HepG2 (cell line): ENCODE measurements at regions not wholly inside any gene's neighbourhood (a gene's known extent, or its start where the extent isn't known, plus 50 kb on each side); places are given as distances from the start of the nearest gene placed in this dataset.

Experiments
- ATAC-seq: fragments of 200-7000 bp; cut with Tn5 transposase; 3 replicates; pipeline ENCODE4 v1.9.1; 2020; ENCODE audit warnings: mild to moderate bottlenecking, moderate library complexity
- BruUV-seq: library from RNA; stranded (reverse); fragments of 400-500 nt; replicated peaks from 2 replicates; lab custom pipeline; 2021; lab: Mats Ljungman, UMichigan
- CTCF ChIA-PET: fragments of 300-600 bp; formaldehyde crosslinking; extraction: SDS; loops from one replicate; lab custom pipeline; 2021; ENCODE audit warnings: low total read pairs, inconsistent platforms, low intra/inter-chr PET ratio; lab: Yijun Ruan, JAX
- POLR2A ChIA-PET: fragments of 350-600 bp; sonication (Branson Sonifier 250); formaldehyde crosslinking; loops from one replicate; lab custom pipeline; 2020; ENCODE audit warnings: antibody characterized with exemption, inconsistent platforms; lab: Yijun Ruan, JAX
- DNase-seq: peaks from one replicate; pipeline ENCODE4 v3.0.0-alpha.2; 2015; ENCODE audit warnings: low spot score
- FAIRE-seq: peaks from 3 replicates; lab custom pipeline; 2011; peaks lifted over from hg19 to GRCh38; lab: Jason Lieb, UNC
- H2AFZ ChIP-seq: one replicate; pipeline ENCODE4 v1.6.1; 2011; ENCODE audit warnings: low read length, inconsistent platforms
- H3K27ac ChIP-seq: fragments of 300-600 bp; 3 replicates; pipeline ENCODE4 v1.8.0; 2011; ENCODE audit warnings: mixed run types, mild to moderate bottlenecking, mixed read lengths, low read length, inconsistent platforms; ENCODE audit not compliant: insufficient read depth; ENCODE audit errors: extremely low read length
- H3K27me3 ChIP-seq, 2 experiments: fragments of 200-600 bp in 1 of 2; 2 replicates in 1 of 2; 3 replicates in 1 of 2; pipeline versions ENCODE4 v1.6.0 to v1.8.0; 2011; ENCODE audit warnings: low read length in 2 of 2, mild to moderate bottlenecking in 2 of 2, moderate library complexity in 2 of 2, inconsistent platforms in 1 of 2; ENCODE audit not compliant: insufficient read depth in 2 of 2, control insufficient read depth in 1 of 2
- H3K36me3 ChIP-seq, 2 experiments: fragments of 200-600 bp in 1 of 2; replicated peaks in 1 of 2; 2 replicates in 1 of 2; 3 replicates in 1 of 2; pipeline versions ENCODE4 v1.5.1 to v1.8.0; 2011; ENCODE audit warnings: low read length in 2 of 2, inconsistent platforms in 1 of 2; ENCODE audit not compliant: insufficient read depth in 2 of 2, control insufficient read depth in 1 of 2
- H3K4me1 ChIP-seq: 2 replicates; pipeline ENCODE4 v1.5.1; 2012; ENCODE audit warnings: low read length, inconsistent platforms; ENCODE audit not compliant: insufficient read depth
- H3K4me2 ChIP-seq: 2 replicates; pipeline ENCODE4 v1.6.0; 2011; ENCODE audit warnings: low read depth, low read length, inconsistent platforms
- H3K4me3 ChIP-seq, 3 experiments: fragments of 200-600 bp in 1 of 3; sonication (generic), shearing (Covaris generic) in 1 of 3; replicated peaks in 1 of 3; 2 replicates each; pipeline ENCODE4 v1.5.1; 2011 to 2016; ENCODE audit warnings: low read length in 3 of 3, inconsistent platforms in 2 of 3, low read depth in 2 of 3, mild to moderate bottlenecking in 2 of 3, control low read depth in 1 of 3, mixed read lengths in 1 of 3; ENCODE audit not compliant: insufficient read depth in 1 of 3
- H3K79me2 ChIP-seq: one replicate; pipeline ENCODE4 v1.6.1; 2011; ENCODE audit warnings: low read length, inconsistent platforms; ENCODE audit not compliant: insufficient read depth
- H3K9ac ChIP-seq: 2 replicates; pipeline ENCODE4 v1.6.0; 2011; ENCODE audit warnings: mild to moderate bottlenecking, low read depth, low read length, inconsistent platforms; ENCODE audit not compliant: insufficient read depth
- H3K9me3 ChIP-seq: 2 replicates; pipeline ENCODE4 v1.5.1; 2012; ENCODE audit warnings: mild to moderate bottlenecking, low read length
- H4K20me1 ChIP-seq: 2 replicates; pipeline ENCODE4 v1.6.0; 2011; ENCODE audit warnings: inconsistent platforms, mild to moderate bottlenecking, low read length, moderate library complexity; ENCODE audit not compliant: insufficient read depth
- ELF3 ChIP-seq: IDR thresholded peaks from 2 replicates; pipeline ENCODE4 v1.6.1; 2016; ENCODE audit warnings: missing genetic modification reagents, missing compliant biosample characterization
- EP300 ChIP-seq, 3 experiments: sonication (generic) in 1 of 3; formaldehyde crosslinking in 1 of 3; IDR thresholded peaks; 2 replicates each; pipeline versions ENCODE4 v1.5.1 to v1.6.1; 2011 to 2020; ENCODE audit warnings: low read depth in 2 of 3, low read length in 2 of 3, borderline replicate concordance in 1 of 3, improper control_type of control experiment in 1 of 3, mild to moderate bottlenecking in 1 of 3, missing genetic modification reagents in 1 of 3, moderate library complexity in 1 of 3
- FOSL2 ChIP-seq: sonication (generic); formaldehyde crosslinking; IDR thresholded peaks from 2 replicates; pipeline ENCODE4 v1.4.0; 2020; ENCODE audit warnings: missing genetic modification reagents
- FOXA1 ChIP-seq, 2 experiments: fragments of 450-650 bp in 1 of 2; sonication (generic) in 1 of 2; formaldehyde crosslinking in 1 of 2; IDR thresholded peaks; 2 replicates each; pipeline versions ENCODE4 v1.4.0 to v1.6.1; 2016 to 2020; ENCODE audit warnings: missing genetic modification reagents in 1 of 2
- FOXA3 ChIP-seq: IDR thresholded peaks from 2 replicates; pipeline ENCODE4 v1.6.1; 2016; ENCODE audit warnings: missing genetic modification reagents, missing compliant biosample characterization
- HOXD1 ChIP-seq: sonication (generic); formaldehyde crosslinking; IDR thresholded peaks from 2 replicates; pipeline ENCODE4 v1.5.0; 2020; ENCODE audit warnings: missing genetic modification reagents
- MAFF ChIP-seq: IDR thresholded peaks from 2 replicates; pipeline ENCODE4 v1.6.1; 2011; ENCODE audit warnings: low read depth, low read length, improper control_type of control experiment
- MAFK ChIP-seq, 2 experiments: IDR thresholded peaks in 1 of 2; conservative IDR thresholded peaks in 1 of 2; 2 replicates each; pipeline ENCODE4 v1.6.1; 2011; ENCODE audit warnings: improper control_type of control experiment in 2 of 2, low read length in 2 of 2
- NCOA2 ChIP-seq: sonication (generic); formaldehyde crosslinking; IDR thresholded peaks from 2 replicates; pipeline ENCODE4 v1.8.0; 2022; ENCODE audit warnings: inconsistent platforms
- NFE2 ChIP-seq: sonication (generic); formaldehyde crosslinking; IDR thresholded peaks from 2 replicates; pipeline ENCODE4 v1.4.0; 2020; ENCODE audit warnings: missing genetic modification reagents
- NFE2L1 ChIP-seq: sonication (generic); formaldehyde crosslinking; IDR thresholded peaks from 2 replicates; pipeline ENCODE4 v1.4.0; 2020; ENCODE audit warnings: missing genetic modification reagents, mild to moderate bottlenecking, borderline replicate concordance
- NFE2L2 ChIP-seq: fragments of 150-350 bp; IDR thresholded peaks from 2 replicates; pipeline ENCODE4 v1.6.1; 2014; ENCODE audit warnings: low read length
- SAP130 ChIP-seq: IDR thresholded peaks from 2 replicates; pipeline ENCODE4 v1.6.1; 2016; ENCODE audit warnings: low read depth
- TCF7 ChIP-seq: sonication (generic); IDR thresholded peaks from 2 replicates; pipeline ENCODE4 v1.6.1; 2016; ENCODE audit warnings: antibody characterized with exemption, low read depth
- ZFP36L1 ChIP-seq: sonication (generic); formaldehyde crosslinking; IDR thresholded peaks from 2 replicates; pipeline ENCODE4 v1.8.0; 2022; ENCODE audit warnings: mild to moderate bottlenecking, missing genetic modification reagents, moderate library complexity
- WGBS: methylation state at CpG from one replicate; pipeline ENCODE4 v1.1.6; 2017; ENCODE audit warnings: low lambda C conversion rate; 5-methylcytosine and 5-hydroxymethylcytosine counted together
- in situ Hi-C: cut with HindIII; loops from 2 replicates; pipeline ENCODE4 v1.10.0; 2017; ENCODE audit warnings: low pct_unique_long_range_greater_than_20kb; ENCODE audit not compliant: extremely low pct_ligation_motif_present
- intact Hi-C: fragments of 100-400 bp; cut with micrococcal nuclease; formaldehyde crosslinking; loops from one replicate; pipeline ENCODE4 v1.10.0; 2022; ENCODE audit not compliant: unreplicated experiment
- TF ChIP-seq, protein P1 (sequence below): IDR thresholded peaks from 2 replicates; pipeline ENCODE4 v1.4.0; 2020; ENCODE audit warnings: mild to moderate bottlenecking, missing genetic modification reagents
- TF ChIP-seq, protein P2 (sequence below): sonication (generic); formaldehyde crosslinking; IDR thresholded peaks from 2 replicates; pipeline ENCODE4 v1.9.0; 2021; ENCODE audit warnings: missing genetic modification reagents, borderline replicate concordance

DNA sequence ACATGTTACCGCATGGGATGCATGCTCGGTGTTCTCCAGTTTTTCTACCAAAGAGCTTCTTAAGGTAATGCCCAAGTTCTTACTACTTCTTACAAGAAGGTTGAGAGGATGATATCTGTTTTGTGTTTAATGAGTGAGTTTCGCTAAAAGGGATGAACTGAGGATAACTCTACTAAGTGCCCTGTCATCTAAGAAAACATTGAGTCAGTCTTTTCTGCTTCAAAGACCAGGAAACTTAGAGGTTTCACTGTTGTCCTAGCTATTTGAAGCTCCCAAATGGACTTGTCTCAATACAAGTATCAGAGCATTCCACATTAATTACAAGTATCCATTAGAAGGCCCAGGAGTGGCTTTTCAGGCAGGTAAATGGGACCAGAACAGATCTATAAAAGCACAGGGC is 296.2 kb downstream of the KBTBD8 start:
- Histone ChIP-seq H3K9me3 (no peaks in the 10 kb centered on the region), H3K27me3 (no peaks in the 10 kb centered on the region), H3K9ac (no peak overlapping the region), H3K4me1 (peaks cover 85% of the 10 kb centered on the region), H3K27ac (peak overlapping the region; percentile 93), H4K20me1 (no peaks in the 10 kb centered on the region), H3K79me2 (no peaks in the 10 kb centered on the region), H3K36me3 (no peaks in the 10 kb centered on the region), H3K4me2 (no peak overlapping the region), H3K4me3 (no peak overlapping the region), H2AFZ (no peak overlapping the region)
- in situ Hi-C loops (no loop called here), intact Hi-C loops (no loop called here)
- 94% methylated on average over 3 of the region's 3 CpGs for WGBS
- no peak for ATAC-seq
- CTCF ChIA-PET = no interaction called here
- FAIRE-seq = no peak
- POLR2A ChIA-PET = no interaction called here
- peak; percentile 65 for DNase-seq
- no TSS peak for BruUV-seq
- TF ChIP-seq FOXA1 (IDR thresholded peaks at IDR 0.05) (no peak), FOXA1 (CRISPR knock-in tag; IDR thresholded peaks at IDR 0.05) (peak; percentile 60), NFE2L1 (CRISPR knock-in tag) (no peak), SAP130 (CRISPR knock-in tag) (0 out of 2 replicates have a peak, but pooled peaks have one; percentile 22), HOXD1 (CRISPR knock-in tag) (no peak), EP300 (IDR thresholded peaks at IDR 0.05; ENCODE audit: low read depth in 2 of 2, low read length in 2 of 2) (peak in 1 of 2 experiments; percentile 69; a peak in 2 of 4 replicates), EP300 (CRISPR knock-in tag; IDR thresholded peaks at IDR 0.05; ENCODE audit: borderline replicate concordance) (peak; percentile 41; the same call in 1 of the 2 replicates), TCF7 (peak; percentile 34; the same call in 1 of the 2 replicates), NFE2 (CRISPR knock-in tag) (peak; percentile 53; the same call in 1 of the 2 replicates), FOSL2 (0 out of 2 replicates have a peak, but pooled peaks have one; percentile 6), MAFF (peak; percentile 60), MAFK (conservative IDR thresholded peaks at IDR 0.05 in 1 of 2, IDR thresholded peaks at IDR 0.05 in 1 of 2; ENCODE audit: low read length in 2 of 2) (peak; percentile 31 to 44; a peak in 2 of 4 replicates), ZFP36L1 (CRISPR knock-in tag) (no peak), NFE2L2 (peak; percentile 75), FOXA3 (CRISPR knock-in tag) (peak; percentile 46; the same call in 1 of the 2 replicates), ELF3 (CRISPR knock-in tag) (0 out of 2 replicates have a peak, but pooled peaks have one; percentile 12), NCOA2 (CRISPR knock-in tag) (peak; percentile 38; the same call in 1 of the 2 replicates)
- TF ChIP-seq, protein P1, sequence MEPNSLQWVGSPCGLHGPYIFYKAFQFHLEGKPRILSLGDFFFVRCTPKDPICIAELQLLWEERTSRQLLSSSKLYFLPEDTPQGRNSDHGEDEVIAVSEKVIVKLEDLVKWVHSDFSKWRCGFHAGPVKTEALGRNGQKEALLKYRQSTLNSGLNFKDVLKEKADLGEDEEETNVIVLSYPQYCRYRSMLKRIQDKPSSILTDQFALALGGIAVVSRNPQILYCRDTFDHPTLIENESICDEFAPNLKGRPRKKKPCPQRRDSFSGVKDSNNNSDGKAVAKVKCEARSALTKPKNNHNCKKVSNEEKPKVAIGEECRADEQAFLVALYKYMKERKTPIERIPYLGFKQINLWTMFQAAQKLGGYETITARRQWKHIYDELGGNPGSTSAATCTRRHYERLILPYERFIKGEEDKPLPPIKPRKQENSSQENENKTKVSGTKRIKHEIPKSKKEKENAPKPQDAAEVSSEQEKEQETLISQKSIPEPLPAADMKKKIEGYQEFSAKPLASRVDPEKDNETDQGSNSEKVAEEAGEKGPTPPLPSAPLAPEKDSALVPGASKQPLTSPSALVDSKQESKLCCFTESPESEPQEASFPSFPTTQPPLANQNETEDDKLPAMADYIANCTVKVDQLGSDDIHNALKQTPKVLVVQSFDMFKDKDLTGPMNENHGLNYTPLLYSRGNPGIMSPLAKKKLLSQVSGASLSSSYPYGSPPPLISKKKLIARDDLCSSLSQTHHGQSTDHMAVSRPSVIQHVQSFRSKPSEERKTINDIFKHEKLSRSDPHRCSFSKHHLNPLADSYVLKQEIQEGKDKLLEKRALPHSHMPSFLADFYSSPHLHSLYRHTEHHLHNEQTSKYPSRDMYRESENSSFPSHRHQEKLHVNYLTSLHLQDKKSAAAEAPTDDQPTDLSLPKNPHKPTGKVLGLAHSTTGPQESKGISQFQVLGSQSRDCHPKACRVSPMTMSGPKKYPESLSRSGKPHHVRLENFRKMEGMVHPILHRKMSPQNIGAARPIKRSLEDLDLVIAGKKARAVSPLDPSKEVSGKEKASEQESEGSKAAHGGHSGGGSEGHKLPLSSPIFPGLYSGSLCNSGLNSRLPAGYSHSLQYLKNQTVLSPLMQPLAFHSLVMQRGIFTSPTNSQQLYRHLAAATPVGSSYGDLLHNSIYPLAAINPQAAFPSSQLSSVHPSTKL (CRISPR knock-in tag) = peak; percentile 32; the same call in 1 of the 2 replicates
- TF ChIP-seq, protein P2, sequence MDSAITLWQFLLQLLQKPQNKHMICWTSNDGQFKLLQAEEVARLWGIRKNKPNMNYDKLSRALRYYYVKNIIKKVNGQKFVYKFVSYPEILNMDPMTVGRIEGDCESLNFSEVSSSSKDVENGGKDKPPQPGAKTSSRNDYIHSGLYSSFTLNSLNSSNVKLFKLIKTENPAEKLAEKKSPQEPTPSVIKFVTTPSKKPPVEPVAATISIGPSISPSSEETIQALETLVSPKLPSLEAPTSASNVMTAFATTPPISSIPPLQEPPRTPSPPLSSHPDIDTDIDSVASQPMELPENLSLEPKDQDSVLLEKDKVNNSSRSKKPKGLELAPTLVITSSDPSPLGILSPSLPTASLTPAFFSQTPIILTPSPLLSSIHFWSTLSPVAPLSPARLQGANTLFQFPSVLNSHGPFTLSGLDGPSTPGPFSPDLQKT = no peak
